Mammary epithelial cell (primary cell): ENCODE measurements at regions not wholly inside any gene's neighbourhood (a gene's known extent, or its start where the extent isn't known, plus 50 kb on each side); places are given as distances from the start of the nearest gene placed in this dataset.

ENCODE experiments used
- EZH2 ChIP-seq: IDR thresholded peaks from 2 replicates; pipeline ENCODE4 v1.6.1; 2012; ENCODE audit warnings: low read length, inconsistent platforms, borderline replicate concordance
- TF ChIP-seq, protein P1 (sequence below), 2 donors: IDR thresholded peaks in 1 of 2; conservative IDR thresholded peaks in 1 of 2; 2 replicates each; pipeline ENCODE4 v1.5.1; 2011 to 2012; ENCODE audit warnings: inconsistent platforms in 2 of 2, low read length in 2 of 2, mild to moderate bottlenecking in 2 of 2, control low read depth in 1 of 2, low read depth in 1 of 2; ENCODE audit not compliant: insufficient read depth in 1 of 2; ENCODE audit errors: extremely low read depth in 1 of 2

GRCh38 chr2:219707496-219708285 lies 80.3 kb downstream of the SLC4A3 start:
- TF ChIP-seq, protein P1, sequence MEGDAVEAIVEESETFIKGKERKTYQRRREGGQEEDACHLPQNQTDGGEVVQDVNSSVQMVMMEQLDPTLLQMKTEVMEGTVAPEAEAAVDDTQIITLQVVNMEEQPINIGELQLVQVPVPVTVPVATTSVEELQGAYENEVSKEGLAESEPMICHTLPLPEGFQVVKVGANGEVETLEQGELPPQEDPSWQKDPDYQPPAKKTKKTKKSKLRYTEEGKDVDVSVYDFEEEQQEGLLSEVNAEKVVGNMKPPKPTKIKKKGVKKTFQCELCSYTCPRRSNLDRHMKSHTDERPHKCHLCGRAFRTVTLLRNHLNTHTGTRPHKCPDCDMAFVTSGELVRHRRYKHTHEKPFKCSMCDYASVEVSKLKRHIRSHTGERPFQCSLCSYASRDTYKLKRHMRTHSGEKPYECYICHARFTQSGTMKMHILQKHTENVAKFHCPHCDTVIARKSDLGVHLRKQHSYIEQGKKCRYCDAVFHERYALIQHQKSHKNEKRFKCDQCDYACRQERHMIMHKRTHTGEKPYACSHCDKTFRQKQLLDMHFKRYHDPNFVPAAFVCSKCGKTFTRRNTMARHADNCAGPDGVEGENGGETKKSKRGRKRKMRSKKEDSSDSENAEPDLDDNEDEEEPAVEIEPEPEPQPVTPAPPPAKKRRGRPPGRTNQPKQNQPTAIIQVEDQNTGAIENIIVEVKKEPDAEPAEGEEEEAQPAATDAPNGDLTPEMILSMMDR (conservative IDR thresholded peaks at IDR 0.05 in 1 of 2, IDR thresholded peaks at IDR 0.05 in 1 of 2; ENCODE audit: extremely low read depth in 1 of 2, insufficient read depth in 1 of 2, low read depth in 1 of 2, low read length in 2 of 2) = no peak
- no peak for TF ChIP-seq EZH2
